ENCODE measurements at regions not wholly inside any gene's neighbourhood (a gene's known extent, or its start where the extent isn't known, plus 50 kb on each side); places are given as distances from the start of the nearest gene placed in this dataset.
"Not testable (repeated sequence)": the region's sequence is repeated elsewhere in the genome, so short reads cannot be mapped to it uniquely, and the experiment has no call there.

GRCh38 chr4:67332627-67333026 is 212.7 kb downstream of the CENPC start:
- no peak for DNase-seq (ENCODE audit: low read depth)

GRCh38 chr4:67328393-67328792 is 216.9 kb downstream of the CENPC start:
- DNase-seq (ENCODE audit: low read depth): no peak

GRCh38 chr4:67328018-67328278 is 217.4 kb downstream of the CENPC start:
- DNase-seq (ENCODE audit: low read depth): no peak

GRCh38 chr4:67327245-67328017 is 217.9 kb downstream of the CENPC start:
- DNase-seq (ENCODE audit: low read depth): peak; percentile 2

- no peak for DNase-seq (ENCODE audit: low read depth)
Observed at GRCh38 chr4:67325791-67326190, 219.5 kb downstream of the CENPC start.

- no peak for DNase-seq (ENCODE audit: low read depth)
Observed at GRCh38 chr4:67320645-67321044, 224.7 kb downstream of the CENPC start.

- not testable (repeated sequence) for DNase-seq (ENCODE audit: low read depth)
Observed at GRCh38 chr4:67319607-67320006, 225.7 kb downstream of the CENPC start.

- DNase-seq (ENCODE audit: low read depth): not testable (repeated sequence)
Observed at GRCh38 chr4:67300497-67301185, 244.7 kb downstream of the CENPC start.

GRCh38 chr4:67292636-67293035 is 252.7 kb downstream of the CENPC start:
- DNase-seq (ENCODE audit: low read depth): no peak

- DNase-seq (ENCODE audit: low read depth): no peak
Observed at GRCh38 chr4:67292045-67292444, 253.3 kb downstream of the CENPC start.

GRCh38 chr4:67291644-67292043 is 253.7 kb downstream of the CENPC start:
- DNase-seq (ENCODE audit: low read depth): no peak

GRCh38 chr4:67288964-67289363 is 256.3 kb downstream of the CENPC start:
- no peak for DNase-seq (ENCODE audit: low read depth)

GRCh38 chr4:67286724-67287123 is 258.6 kb downstream of the CENPC start:
- no peak for DNase-seq (ENCODE audit: low read depth)

- DNase-seq (ENCODE audit: low read depth): no peak
Observed at GRCh38 chr4:67282749-67283148, 262.6 kb downstream of the CENPC start.

GRCh38 chr4:67275179-67275750 is 270.0 kb downstream of the CENPC start:
- no peak for DNase-seq (ENCODE audit: low read depth)

GRCh38 chr4:67274671-67275070 is 270.6 kb downstream of the CENPC start:
- not testable (repeated sequence) for DNase-seq (ENCODE audit: low read depth)

GRCh38 chr4:67273666-67274065 is 271.6 kb downstream of the CENPC start:
- DNase-seq (ENCODE audit: low read depth): no peak

- no peak for DNase-seq (ENCODE audit: low read depth)
Observed at GRCh38 chr4:67261971-67262370, 283.3 kb downstream of the CENPC start.

- no peak for DNase-seq (ENCODE audit: low read depth)
Observed at GRCh38 chr4:67256388-67257043, 288.8 kb downstream of the CENPC start.

- no peak for DNase-seq (ENCODE audit: low read depth)
Observed at GRCh38 chr4:67250131-67250896, 295.0 kb downstream of the CENPC start.

GRCh38 chr4:67236788-67237187 is 308.5 kb downstream of the CENPC start:
- DNase-seq (ENCODE audit: low read depth): no peak

GRCh38 chr4:67236318-67236717 is 309.0 kb downstream of the CENPC start:
- DNase-seq (ENCODE audit: low read depth): no peak

Data from stimulated activated CD8-positive, alpha-beta memory T cell treated with anti-CD3 and anti-CD28 coated beads, Interleukin-15, amount 100 ng/mL, for 24 hours (primary cell).